Liver (tissue), 8 donors: ENCODE measurements at regions not wholly inside any gene's neighbourhood (a gene's known extent, or its start where the extent isn't known, plus 50 kb on each side); places are given as distances from the start of the nearest gene placed in this dataset.
"Not testable (repeated sequence)": the region's sequence is repeated elsewhere in the genome, so short reads cannot be mapped to it uniquely, and the experiment has no call there.

Experiments
- DNase-seq: peaks from one replicate; pipeline ENCODE4 v3.0.0-alpha.2; 2017; ENCODE audit warnings: low spot score
- H3K27ac ChIP-seq, 2 donors: one replicate each; pipeline ENCODE4 v1.7.0; 2013; ENCODE audit warnings: inconsistent platforms in 2 of 2, low read length in 2 of 2, control low read depth in 1 of 2, low read depth in 1 of 2, mild to moderate bottlenecking in 1 of 2
- H3K27me3 ChIP-seq, 4 donors: one replicate each; pipeline versions ENCODE4 v1.6.1 to v1.7.0; 2013; ENCODE audit warnings: low read length in 3 of 4, inconsistent platforms in 1 of 4, mild to moderate bottlenecking in 1 of 4, moderate library complexity in 1 of 4; ENCODE audit not compliant: control insufficient read depth in 4 of 4, insufficient read depth in 4 of 4
- H3K36me3 ChIP-seq, 4 donors: one replicate each; pipeline versions ENCODE4 v1.6.1 to v1.7.0; 2013; ENCODE audit warnings: low read length in 3 of 4, mild to moderate bottlenecking in 3 of 4, low read depth in 1 of 4, moderate library complexity in 1 of 4; ENCODE audit not compliant: control insufficient read depth in 4 of 4, insufficient read depth in 3 of 4
- H3K4me1 ChIP-seq, 4 donors: one replicate each; pipeline versions ENCODE4 v1.6.1 to v1.7.0; 2013; ENCODE audit warnings: low read length in 3 of 4, mild to moderate bottlenecking in 3 of 4, moderate library complexity in 1 of 4; ENCODE audit not compliant: control insufficient read depth in 4 of 4, insufficient read depth in 4 of 4
- H3K4me3 ChIP-seq, 3 donors: one replicate each; pipeline versions ENCODE4 v1.6.1 to v1.7.0; 2013; ENCODE audit warnings: low read length in 3 of 3, control low read depth in 1 of 3, low read depth in 1 of 3, mild to moderate bottlenecking in 1 of 3
- H3K9ac ChIP-seq, 2 donors: one replicate each; pipeline ENCODE4 v1.7.0; 2013; ENCODE audit warnings: low read length in 2 of 2, mild to moderate bottlenecking in 2 of 2, moderate library complexity in 2 of 2, control low read depth in 1 of 2, low read depth in 1 of 2
- H3K9me3 ChIP-seq, 4 donors: one replicate each; pipeline versions ENCODE4 v1.6.1 to v1.7.0; 2013; ENCODE audit warnings: low read length in 3 of 4; ENCODE audit not compliant: control insufficient read depth in 4 of 4
- ATF3 ChIP-seq: IDR thresholded peaks from 2 replicates; pipeline ENCODE4 v1.6.1; 2016; ENCODE audit warnings: antibody characterized with exemption
- FOXA1 ChIP-seq: IDR thresholded peaks from 2 replicates; pipeline ENCODE4 v1.6.1; 2016; ENCODE audit warnings: antibody characterized with exemption
- FOXA2 ChIP-seq: IDR thresholded peaks from 2 replicates; pipeline ENCODE4 v1.6.1; 2016; ENCODE audit warnings: antibody characterized with exemption
- GABPA ChIP-seq, 2 donors: IDR thresholded peaks in 1 of 2; conservative IDR thresholded peaks in 1 of 2; 2 replicates each; pipeline ENCODE4 v1.6.1; 2016; ENCODE audit warnings: antibody characterized with exemption in 2 of 2, mild to moderate bottlenecking in 1 of 2, moderate library complexity in 1 of 2
- HNF4A ChIP-seq, 2 donors: conservative IDR thresholded peaks; 2 replicates each; pipeline ENCODE4 v1.6.1; 2016; ENCODE audit warnings: antibody characterized with exemption in 2 of 2, mild to moderate bottlenecking in 2 of 2
- JUND ChIP-seq, 2 donors: IDR thresholded peaks; 2 replicates each; pipeline ENCODE4 v1.6.1; 2016; ENCODE audit warnings: antibody characterized with exemption in 2 of 2
- MAX ChIP-seq: IDR thresholded peaks from 2 replicates; pipeline ENCODE4 v1.6.1; 2016; ENCODE audit warnings: antibody characterized with exemption
- NR2F2 ChIP-seq: IDR thresholded peaks from 2 replicates; pipeline ENCODE4 v1.6.1; 2016; ENCODE audit warnings: antibody characterized with exemption
- SP1 ChIP-seq: IDR thresholded peaks from 2 replicates; pipeline ENCODE4 v1.6.1; 2018; ENCODE audit warnings: antibody characterized with exemption, mild to moderate bottlenecking
- TAF1 ChIP-seq: conservative IDR thresholded peaks from 2 replicates; pipeline ENCODE4 v1.6.1; 2016; ENCODE audit warnings: antibody characterized with exemption, mild to moderate bottlenecking
- WGBS: extraction: QIAGEN DNeasy Blood & Tissue Kit; methylation state at CpG from one replicate; pipeline ENCODE4 v1.1.7; 2013; 5-methylcytosine and 5-hydroxymethylcytosine counted together
- TF ChIP-seq, protein P1 (sequence below): fragments of 150-350 bp; IDR thresholded peaks from 2 replicates; pipeline ENCODE4 v1.5.1; 2017; ENCODE audit warnings: improper control_type of control experiment, low read depth, low read length; ENCODE audit not compliant: missing input control
- TF ChIP-seq, protein P2 (sequence below): IDR thresholded peaks from 2 replicates; pipeline ENCODE4 v1.6.1; 2016; ENCODE audit warnings: antibody characterized with exemption, mild to moderate bottlenecking
- TF ChIP-seq, protein P3 (sequence below): IDR thresholded peaks from 2 replicates; pipeline ENCODE4 v1.6.1; 2016; ENCODE audit warnings: antibody characterized with exemption
- donor health status: healthy.
- donor health status: healthy.
- donor health status: healthy.
- donor health status: healthy.
- donor health status: healthy.

DNA sequence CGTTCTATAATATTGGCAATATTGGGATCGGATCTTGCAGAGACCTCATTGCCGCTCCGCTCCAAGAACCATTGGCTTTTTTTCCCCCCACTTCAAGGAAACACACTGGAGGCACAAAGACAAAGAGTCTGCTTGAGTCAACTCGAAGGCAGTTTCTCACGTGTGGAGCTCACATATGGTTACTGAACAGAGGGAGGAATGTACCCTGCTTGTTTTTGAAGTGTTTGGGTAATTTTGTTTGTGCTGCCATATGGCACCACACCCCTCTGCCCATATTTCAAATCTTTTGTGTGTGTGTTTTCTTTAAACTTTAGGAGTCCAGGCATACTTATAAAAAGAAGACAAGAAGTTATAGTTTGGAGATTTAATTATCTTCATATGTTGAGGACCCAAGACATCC lies 595.9 kb downstream of the DTWD2 start:
- TF ChIP-seq, protein P1, sequence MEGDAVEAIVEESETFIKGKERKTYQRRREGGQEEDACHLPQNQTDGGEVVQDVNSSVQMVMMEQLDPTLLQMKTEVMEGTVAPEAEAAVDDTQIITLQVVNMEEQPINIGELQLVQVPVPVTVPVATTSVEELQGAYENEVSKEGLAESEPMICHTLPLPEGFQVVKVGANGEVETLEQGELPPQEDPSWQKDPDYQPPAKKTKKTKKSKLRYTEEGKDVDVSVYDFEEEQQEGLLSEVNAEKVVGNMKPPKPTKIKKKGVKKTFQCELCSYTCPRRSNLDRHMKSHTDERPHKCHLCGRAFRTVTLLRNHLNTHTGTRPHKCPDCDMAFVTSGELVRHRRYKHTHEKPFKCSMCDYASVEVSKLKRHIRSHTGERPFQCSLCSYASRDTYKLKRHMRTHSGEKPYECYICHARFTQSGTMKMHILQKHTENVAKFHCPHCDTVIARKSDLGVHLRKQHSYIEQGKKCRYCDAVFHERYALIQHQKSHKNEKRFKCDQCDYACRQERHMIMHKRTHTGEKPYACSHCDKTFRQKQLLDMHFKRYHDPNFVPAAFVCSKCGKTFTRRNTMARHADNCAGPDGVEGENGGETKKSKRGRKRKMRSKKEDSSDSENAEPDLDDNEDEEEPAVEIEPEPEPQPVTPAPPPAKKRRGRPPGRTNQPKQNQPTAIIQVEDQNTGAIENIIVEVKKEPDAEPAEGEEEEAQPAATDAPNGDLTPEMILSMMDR, result no peak
- TF ChIP-seq, protein P2, sequence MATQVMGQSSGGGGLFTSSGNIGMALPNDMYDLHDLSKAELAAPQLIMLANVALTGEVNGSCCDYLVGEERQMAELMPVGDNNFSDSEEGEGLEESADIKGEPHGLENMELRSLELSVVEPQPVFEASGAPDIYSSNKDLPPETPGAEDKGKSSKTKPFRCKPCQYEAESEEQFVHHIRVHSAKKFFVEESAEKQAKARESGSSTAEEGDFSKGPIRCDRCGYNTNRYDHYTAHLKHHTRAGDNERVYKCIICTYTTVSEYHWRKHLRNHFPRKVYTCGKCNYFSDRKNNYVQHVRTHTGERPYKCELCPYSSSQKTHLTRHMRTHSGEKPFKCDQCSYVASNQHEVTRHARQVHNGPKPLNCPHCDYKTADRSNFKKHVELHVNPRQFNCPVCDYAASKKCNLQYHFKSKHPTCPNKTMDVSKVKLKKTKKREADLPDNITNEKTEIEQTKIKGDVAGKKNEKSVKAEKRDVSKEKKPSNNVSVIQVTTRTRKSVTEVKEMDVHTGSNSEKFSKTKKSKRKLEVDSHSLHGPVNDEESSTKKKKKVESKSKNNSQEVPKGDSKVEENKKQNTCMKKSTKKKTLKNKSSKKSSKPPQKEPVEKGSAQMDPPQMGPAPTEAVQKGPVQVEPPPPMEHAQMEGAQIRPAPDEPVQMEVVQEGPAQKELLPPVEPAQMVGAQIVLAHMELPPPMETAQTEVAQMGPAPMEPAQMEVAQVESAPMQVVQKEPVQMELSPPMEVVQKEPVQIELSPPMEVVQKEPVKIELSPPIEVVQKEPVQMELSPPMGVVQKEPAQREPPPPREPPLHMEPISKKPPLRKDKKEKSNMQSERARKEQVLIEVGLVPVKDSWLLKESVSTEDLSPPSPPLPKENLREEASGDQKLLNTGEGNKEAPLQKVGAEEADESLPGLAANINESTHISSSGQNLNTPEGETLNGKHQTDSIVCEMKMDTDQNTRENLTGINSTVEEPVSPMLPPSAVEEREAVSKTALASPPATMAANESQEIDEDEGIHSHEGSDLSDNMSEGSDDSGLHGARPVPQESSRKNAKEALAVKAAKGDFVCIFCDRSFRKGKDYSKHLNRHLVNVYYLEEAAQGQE, result no peak
- TF ChIP-seq MAX (no peak), ATF3 (no peak), JUND (IDR thresholded peaks at IDR 0.05) (no peak)
- DNase-seq, result no peak
- Histone ChIP-seq H3K27me3 (no peaks in the 10 kb centered on the region), H3K9ac (no peak overlapping the region), H3K4me1 (no peaks in the 10 kb centered on the region), H3K36me3 (no peaks in the 10 kb centered on the region), H3K9me3 (no peaks in the 10 kb centered on the region), H3K27ac (no peak overlapping the region), H3K4me3 (no peak overlapping the region)
- WGBS, result 76% methylated on average over 6 of the region's 6 CpGs

DNA sequence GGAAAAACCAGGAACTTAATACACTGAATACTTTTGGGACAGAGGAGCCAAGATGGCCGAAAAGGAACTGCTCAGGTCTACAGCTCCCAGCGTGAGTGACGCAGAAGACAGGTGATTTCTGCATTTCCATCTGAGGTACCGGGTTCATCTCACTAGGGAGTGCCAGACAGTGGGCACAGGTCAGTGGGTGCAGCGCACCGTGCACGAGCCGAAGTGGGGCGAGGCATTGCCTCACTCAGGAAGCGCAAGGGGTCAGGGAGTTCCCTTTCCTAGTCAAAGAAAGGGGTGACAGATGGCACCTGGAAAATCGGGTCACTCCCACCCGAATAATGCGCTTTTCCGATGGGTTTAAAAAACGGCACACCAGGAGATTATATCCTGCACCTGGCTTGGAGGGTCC lies 605.4 kb downstream of the DTWD2 start:
- WGBS, result 92% methylated on average over 15 of the region's 15 CpGs
- not testable (repeated sequence) for H3K9ac ChIP-seq, H3K36me3 ChIP-seq, H3K27ac ChIP-seq, H3K27me3 ChIP-seq, H3K4me1 ChIP-seq, DNase-seq, H3K4me3 ChIP-seq, H3K9me3 ChIP-seq

GRCh38 chr5:118379470-118379869 lies 608.9 kb downstream of the DTWD2 start:
- no peaks in the 10 kb centered on the region for H3K4me1 ChIP-seq
- no peaks in the 10 kb centered on the region for H3K27me3 ChIP-seq
- DNase-seq, result no peak
- H3K4me3 ChIP-seq, result no peak overlapping the region
- no peak overlapping the region for H3K9ac ChIP-seq
- H3K36me3 ChIP-seq, result no peaks in the 10 kb centered on the region
- WGBS, result 50% methylated on average over 2 of the region's 2 CpGs
- no peak overlapping the region for H3K27ac ChIP-seq
- H3K9me3 ChIP-seq, result peaks cover 0 to 2% (median 0%) of the 10 kb centered on the region in 4 donors
- TF ChIP-seq HNF4A (conservative IDR thresholded peaks at IDR 0.05), result no peak
- no peak for TF ChIP-seq NR2F2
- TF ChIP-seq, protein P2, result no peak
- no peak for TF ChIP-seq FOXA2
- TF ChIP-seq, protein P3, sequence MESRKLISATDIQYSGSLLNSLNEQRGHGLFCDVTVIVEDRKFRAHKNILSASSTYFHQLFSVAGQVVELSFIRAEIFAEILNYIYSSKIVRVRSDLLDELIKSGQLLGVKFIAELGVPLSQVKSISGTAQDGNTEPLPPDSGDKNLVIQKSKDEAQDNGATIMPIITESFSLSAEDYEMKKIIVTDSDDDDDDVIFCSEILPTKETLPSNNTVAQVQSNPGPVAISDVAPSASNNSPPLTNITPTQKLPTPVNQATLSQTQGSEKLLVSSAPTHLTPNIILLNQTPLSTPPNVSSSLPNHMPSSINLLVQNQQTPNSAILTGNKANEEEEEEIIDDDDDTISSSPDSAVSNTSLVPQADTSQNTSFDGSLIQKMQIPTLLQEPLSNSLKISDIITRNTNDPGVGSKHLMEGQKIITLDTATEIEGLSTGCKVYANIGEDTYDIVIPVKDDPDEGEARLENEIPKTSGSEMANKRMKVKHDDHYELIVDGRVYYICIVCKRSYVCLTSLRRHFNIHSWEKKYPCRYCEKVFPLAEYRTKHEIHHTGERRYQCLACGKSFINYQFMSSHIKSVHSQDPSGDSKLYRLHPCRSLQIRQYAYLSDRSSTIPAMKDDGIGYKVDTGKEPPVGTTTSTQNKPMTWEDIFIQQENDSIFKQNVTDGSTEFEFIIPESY, result no peak
- TF ChIP-seq SP1, result no peak
- no peak for TF ChIP-seq TAF1
- no peak for TF ChIP-seq GABPA (IDR thresholded peaks at IDR 0.05 in 1 of 2, conservative IDR thresholded peaks at IDR 0.05 in 1 of 2)
- TF ChIP-seq, protein P1, result no peak
- TF ChIP-seq MAX, result no peak
- no peak for TF ChIP-seq FOXA1
